Jurkat, Clone E6-1 (cell line): ENCODE measurements at regions not wholly inside any gene's neighbourhood (a gene's known extent, or its start where the extent isn't known, plus 50 kb on each side); places are given as distances from the start of the nearest gene placed in this dataset.
A peak's percentile ranks its signal among the peaks of the same experiment; 100 is the strongest.

ENCODE experiments used
- DNase-seq: peaks from one replicate; pipeline ENCODE4 v3.0.0-alpha.2; 2011; ENCODE audit warnings: low read depth, low spot score
- H3K4me3 ChIP-seq: 2 replicates; pipeline ENCODE4 v1.5.1; 2011; ENCODE audit warnings: mild to moderate bottlenecking, low read length, control low read depth, moderate library complexity

- no peak for DNase-seq
These were observed 207.7 kb downstream of the PIK3R1 start for GRCh38 chr5:68423154-68423811.

GRCh38 chr5:68424799-68425537 lies 209.4 kb downstream of the PIK3R1 start:
- peak overlapping the region; percentile 28 for H3K4me3 ChIP-seq
- DNase-seq = peak; percentile 93

More at GRCh38 chr5:68423154-68423811, 207.7 kb downstream of the PIK3R1 start:
- no peak overlapping the region for H3K4me3 ChIP-seq

- DNase-seq = no peak
- H3K4me3 ChIP-seq = no peak overlapping the region
These were observed 211.0 kb downstream of the PIK3R1 start for GRCh38 chr5:68426586-68426985.

- DNase-seq = no peak
- no peak overlapping the region for H3K4me3 ChIP-seq
These were observed 212.8 kb downstream of the PIK3R1 start for GRCh38 chr5:68428231-68428811.

- no peak overlapping the region for H3K4me3 ChIP-seq
- DNase-seq = no peak
These were observed 214.0 kb downstream of the PIK3R1 start for GRCh38 chr5:68429510-68429909.

- H3K4me3 ChIP-seq = no peak overlapping the region
- DNase-seq = no peak
These were observed 214.7 kb downstream of the PIK3R1 start for GRCh38 chr5:68430279-68430678.

- no peak for DNase-seq
- H3K4me3 ChIP-seq = no peak overlapping the region
These were observed 215.6 kb downstream of the PIK3R1 start for GRCh38 chr5:68431186-68431585.

GRCh38 chr5:68431601-68432337 lies 216.2 kb downstream of the PIK3R1 start:
- no peak for DNase-seq
- H3K4me3 ChIP-seq = no peak overlapping the region

- no peak overlapping the region for H3K4me3 ChIP-seq
- no peak for DNase-seq
These were observed 217.1 kb downstream of the PIK3R1 start for GRCh38 chr5:68432682-68433081.

GRCh38 chr5:68433526-68433922 lies 218.0 kb downstream of the PIK3R1 start:
- no peak for DNase-seq
- no peak overlapping the region for H3K4me3 ChIP-seq

GRCh38 chr5:68433923-68434879 lies 218.6 kb downstream of the PIK3R1 start:
- H3K4me3 ChIP-seq = no peak overlapping the region
- peak; percentile 79 for DNase-seq

- H3K4me3 ChIP-seq = no peak overlapping the region
- no peak for DNase-seq
These were observed 220.1 kb downstream of the PIK3R1 start for GRCh38 chr5:68435611-68436010.

GRCh38 chr5:68436686-68437520 lies 221.3 kb downstream of the PIK3R1 start:
- no peak overlapping the region for H3K4me3 ChIP-seq
- no peak for DNase-seq

GRCh38 chr5:68438876-68439275 lies 223.3 kb downstream of the PIK3R1 start:
- no peak overlapping the region for H3K4me3 ChIP-seq
- DNase-seq = no peak

GRCh38 chr5:68440245-68440644 lies 224.7 kb downstream of the PIK3R1 start:
- no peak overlapping the region for H3K4me3 ChIP-seq
- DNase-seq = no peak

- DNase-seq = no peak
These were observed 225.1 kb downstream of the PIK3R1 start for GRCh38 chr5:68440651-68441050.

GRCh38 chr5:68441309-68442073 lies 225.9 kb downstream of the PIK3R1 start:
- H3K4me3 ChIP-seq = peak overlapping the region; percentile 38

More at GRCh38 chr5:68440651-68441050, 225.1 kb downstream of the PIK3R1 start:
- no peak overlapping the region for H3K4me3 ChIP-seq

More at GRCh38 chr5:68441309-68442073, 225.9 kb downstream of the PIK3R1 start:
- DNase-seq = peak; percentile 98
